HG03175 (cell line): ENCODE measurements at regions not wholly inside any gene's neighbourhood (a gene's known extent, or its start where the extent isn't known, plus 50 kb on each side); places are given as distances from the start of the nearest gene placed in this dataset.
"Not testable (repeated sequence)": the region's sequence is repeated elsewhere in the genome, so short reads cannot be mapped to it uniquely, and the experiment has no call there.

ENCODE experiments used
- ATAC-seq: cut with Tn5 transposase; IDR thresholded peaks from one replicate; pipeline ENCODE4 v1.9.1; 2021; ENCODE audit warnings: mild to moderate bottlenecking, moderate library complexity; ENCODE audit not compliant: unreplicated experiment

GRCh38 chr2:167386694-167387093 is 498.4 kb downstream of the XIRP2 start:
- no peak for ATAC-seq

GRCh38 chr2:167383610-167384194 is 495.4 kb downstream of the XIRP2 start:
- ATAC-seq, result no peak

GRCh38 chr2:167381349-167381748 is 493.1 kb downstream of the XIRP2 start:
- ATAC-seq, result no peak

GRCh38 chr2:167380555-167380954 is 492.3 kb downstream of the XIRP2 start:
- no peak for ATAC-seq

- ATAC-seq, result no peak
Observed at GRCh38 chr2:167380094-167380493, 491.8 kb downstream of the XIRP2 start.

- no peak for ATAC-seq
Observed at GRCh38 chr2:167369083-167369482, 480.8 kb downstream of the XIRP2 start.

GRCh38 chr2:167368371-167368770 is 480.1 kb downstream of the XIRP2 start:
- no peak for ATAC-seq

GRCh38 chr2:167365216-167365615 is 476.9 kb downstream of the XIRP2 start:
- no peak for ATAC-seq

GRCh38 chr2:167361426-167361825 is 473.1 kb downstream of the XIRP2 start:
- no peak for ATAC-seq

- ATAC-seq, result no peak
Observed at GRCh38 chr2:167355821-167356220, 467.5 kb downstream of the XIRP2 start.

- no peak for ATAC-seq
Observed at GRCh38 chr2:167353605-167354280, 465.5 kb downstream of the XIRP2 start.

- no peak for ATAC-seq
Observed at GRCh38 chr2:167345559-167345958, 457.3 kb downstream of the XIRP2 start.

GRCh38 chr2:167342769-167343168 is 454.5 kb downstream of the XIRP2 start:
- no peak for ATAC-seq

GRCh38 chr2:167340322-167340721 is 452.0 kb downstream of the XIRP2 start:
- ATAC-seq, result no peak

GRCh38 chr2:167336213-167336612 is 447.9 kb downstream of the XIRP2 start:
- no peak for ATAC-seq

GRCh38 chr2:167335541-167335992 is 447.3 kb downstream of the XIRP2 start:
- ATAC-seq, result no peak

GRCh38 chr2:167334146-167334742 is 446.0 kb downstream of the XIRP2 start:
- ATAC-seq, result no peak

- ATAC-seq, result no peak
Observed at GRCh38 chr2:167333245-167333644, 445.0 kb downstream of the XIRP2 start.

- ATAC-seq, result no peak
Observed at GRCh38 chr2:167332358-167332757, 444.1 kb downstream of the XIRP2 start.

GRCh38 chr2:167331636-167332232 is 443.5 kb downstream of the XIRP2 start:
- peak; percentile 61 for ATAC-seq

GRCh38 chr2:167328808-167329207 is 440.5 kb downstream of the XIRP2 start:
- not testable (repeated sequence) for ATAC-seq

GRCh38 chr2:167322795-167323194 is 434.5 kb downstream of the XIRP2 start:
- no peak for ATAC-seq
